ENCODE measurements at regions not wholly inside any gene's neighbourhood (a gene's known extent, or its start where the extent isn't known, plus 50 kb on each side); places are given as distances from the start of the nearest gene placed in this dataset.

GRCh38 chr1:24999906-25000305 lies 69.8 kb upstream of the RUNX3 start:
- H3K4me3 ChIP-seq = no peak overlapping the region
- no peaks in the 10 kb centered on the region for H3K79me2 ChIP-seq (ENCODE audit: low read depth)
- H3K9me2 ChIP-seq (ENCODE audit: insufficient read depth) = no peaks in the 10 kb centered on the region
- no peak for DNase-seq
- TF ChIP-seq EZH2 (IDR thresholded peaks at IDR 0.05; ENCODE audit: low read depth) = no peak
- TF ChIP-seq CTCF (conservative IDR thresholded peaks at IDR 0.05) = no peak
- ChIA-PET CTCF (no interaction called here), POLR2A (ENCODE audit: unreplicated experiment) (no interaction called here)
- no peaks in the 10 kb centered on the region for H3K27me3 ChIP-seq (ENCODE audit: insufficient read depth, low read depth)
- no peaks in the 10 kb centered on the region for H3K4me1 ChIP-seq (replicated peaks; ENCODE audit: insufficient read depth)
- no peaks in the 10 kb centered on the region for H4K20me1 ChIP-seq (ENCODE audit: insufficient read depth)
- H3K27ac ChIP-seq = no peak overlapping the region
- H2AFZ ChIP-seq = no peak overlapping the region
- BruUV-seq (replicated peaks) = no TSS peak
- H3K9me3 ChIP-seq (ENCODE audit: insufficient read depth, low read depth) = no peaks in the 10 kb centered on the region
- no peak overlapping the region for H3K4me2 ChIP-seq
- H3F3A ChIP-seq (ENCODE audit: insufficient read depth, low read depth) = no peaks in the 10 kb centered on the region
- intact Hi-C loops (cut with micrococcal nuclease; ENCODE audit: unreplicated experiment) = loop anchor here (2.0 kb wide), 1 partner anchor 43 kb away; no protein-coding TSS in a partner anchor
- H3K36me3 ChIP-seq (ENCODE audit: low read depth) = no peaks in the 10 kb centered on the region

GRCh38 chr1:24999426-24999825 lies 69.3 kb upstream of the RUNX3 start:
- no TSS peak for BruUV-seq (replicated peaks)
- no peak overlapping the region for H3K27ac ChIP-seq

GRCh38 chr1:24998563-24999245 lies 68.6 kb upstream of the RUNX3 start:
- CTCF ChIA-PET = no interaction called here
- Histone ChIP-seq H3K36me3 (ENCODE audit: low read depth) (no peaks in the 10 kb centered on the region), H3K4me2 (no peak overlapping the region), H2AFZ (no peak overlapping the region), H3K27me3 (ENCODE audit: insufficient read depth, low read depth) (no peaks in the 10 kb centered on the region), H4K20me1 (ENCODE audit: insufficient read depth) (no peaks in the 10 kb centered on the region), H3K9me3 (ENCODE audit: insufficient read depth, low read depth) (no peaks in the 10 kb centered on the region), H3K79me2 (ENCODE audit: low read depth) (no peaks in the 10 kb centered on the region), H3K27ac (no peak overlapping the region), H3K9me2 (ENCODE audit: insufficient read depth) (no peaks in the 10 kb centered on the region), H3F3A (ENCODE audit: insufficient read depth, low read depth) (no peaks in the 10 kb centered on the region), H3K4me1 (replicated peaks; ENCODE audit: insufficient read depth) (no peaks in the 10 kb centered on the region), H3K4me3 (no peak overlapping the region)
- POLR2A ChIA-PET (ENCODE audit: unreplicated experiment) = no interaction called here
- intact Hi-C loops (cut with micrococcal nuclease; ENCODE audit: unreplicated experiment) = loop anchor here (2.0 kb wide), 1 partner anchor 44 kb away; no protein-coding TSS in a partner anchor
- TF ChIP-seq EZH2 (IDR thresholded peaks at IDR 0.05; ENCODE audit: low read depth) (no peak), CTCF (conservative IDR thresholded peaks at IDR 0.05) (no peak)
- BruUV-seq (replicated peaks) = no TSS peak
- no peak for DNase-seq

More at GRCh38 chr1:24999426-24999825, 69.3 kb upstream of the RUNX3 start:
- DNase-seq = no peak
- no peak overlapping the region for H3K4me3 ChIP-seq
- intact Hi-C loops (cut with micrococcal nuclease; ENCODE audit: unreplicated experiment) = loop anchor here (2.0 kb wide), 1 partner anchor 43 kb away; no protein-coding TSS in a partner anchor
- H3K36me3 ChIP-seq (ENCODE audit: low read depth) = no peaks in the 10 kb centered on the region
- no peak overlapping the region for H2AFZ ChIP-seq
- H3K27me3 ChIP-seq (ENCODE audit: insufficient read depth, low read depth) = no peaks in the 10 kb centered on the region
- POLR2A ChIA-PET (ENCODE audit: unreplicated experiment) = no interaction called here
- H3K4me1 ChIP-seq (replicated peaks; ENCODE audit: insufficient read depth) = no peaks in the 10 kb centered on the region
- H3K9me2 ChIP-seq (ENCODE audit: insufficient read depth) = no peaks in the 10 kb centered on the region
- TF ChIP-seq CTCF (conservative IDR thresholded peaks at IDR 0.05) = no peak
- TF ChIP-seq EZH2 (IDR thresholded peaks at IDR 0.05; ENCODE audit: low read depth) = no peak
- no peak overlapping the region for H3K4me2 ChIP-seq
- H4K20me1 ChIP-seq (ENCODE audit: insufficient read depth) = no peaks in the 10 kb centered on the region
- H3F3A ChIP-seq (ENCODE audit: insufficient read depth, low read depth) = no peaks in the 10 kb centered on the region
- no peaks in the 10 kb centered on the region for H3K9me3 ChIP-seq (ENCODE audit: insufficient read depth, low read depth)
- H3K79me2 ChIP-seq (ENCODE audit: low read depth) = no peaks in the 10 kb centered on the region
- CTCF ChIA-PET = no interaction called here

Data from PC-9 (cell line).